ENCODE measurements at regions not wholly inside any gene's neighbourhood (a gene's known extent, or its start where the extent isn't known, plus 50 kb on each side); places are given as distances from the start of the nearest gene placed in this dataset.

GRCh38 chr13:73492811-73493210, 434.0 kb downstream of the KLF5 start:
- H3K9me3 ChIP-seq = no peaks in the 10 kb centered on the region
- DNase-seq (ENCODE audit: low spot score) = no peak
- no peaks in the 10 kb centered on the region for H3K27me3 ChIP-seq
- H3K4me3 ChIP-seq = no peak overlapping the region
- H3K27ac ChIP-seq = no peak overlapping the region
- no peaks in the 10 kb centered on the region for H3K36me3 ChIP-seq
- no peaks in the 10 kb centered on the region for H3K4me1 ChIP-seq
- TF ChIP-seq, protein P1, sequence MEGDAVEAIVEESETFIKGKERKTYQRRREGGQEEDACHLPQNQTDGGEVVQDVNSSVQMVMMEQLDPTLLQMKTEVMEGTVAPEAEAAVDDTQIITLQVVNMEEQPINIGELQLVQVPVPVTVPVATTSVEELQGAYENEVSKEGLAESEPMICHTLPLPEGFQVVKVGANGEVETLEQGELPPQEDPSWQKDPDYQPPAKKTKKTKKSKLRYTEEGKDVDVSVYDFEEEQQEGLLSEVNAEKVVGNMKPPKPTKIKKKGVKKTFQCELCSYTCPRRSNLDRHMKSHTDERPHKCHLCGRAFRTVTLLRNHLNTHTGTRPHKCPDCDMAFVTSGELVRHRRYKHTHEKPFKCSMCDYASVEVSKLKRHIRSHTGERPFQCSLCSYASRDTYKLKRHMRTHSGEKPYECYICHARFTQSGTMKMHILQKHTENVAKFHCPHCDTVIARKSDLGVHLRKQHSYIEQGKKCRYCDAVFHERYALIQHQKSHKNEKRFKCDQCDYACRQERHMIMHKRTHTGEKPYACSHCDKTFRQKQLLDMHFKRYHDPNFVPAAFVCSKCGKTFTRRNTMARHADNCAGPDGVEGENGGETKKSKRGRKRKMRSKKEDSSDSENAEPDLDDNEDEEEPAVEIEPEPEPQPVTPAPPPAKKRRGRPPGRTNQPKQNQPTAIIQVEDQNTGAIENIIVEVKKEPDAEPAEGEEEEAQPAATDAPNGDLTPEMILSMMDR (IDR thresholded peaks at IDR 0.05) = no peak

GRCh38 chr13:73482556-73482955, 423.8 kb downstream of the KLF5 start:
- no peak overlapping the region for H3K27ac ChIP-seq
- H3K4me1 ChIP-seq = no peaks in the 10 kb centered on the region
- H3K9me3 ChIP-seq = no peaks in the 10 kb centered on the region
- no peak overlapping the region for H3K4me3 ChIP-seq
- H3K27me3 ChIP-seq = no peaks in the 10 kb centered on the region
- no peak for DNase-seq (ENCODE audit: low spot score)
- TF ChIP-seq, protein P1 (IDR thresholded peaks at IDR 0.05) = no peak
- no peaks in the 10 kb centered on the region for H3K36me3 ChIP-seq

DNA sequence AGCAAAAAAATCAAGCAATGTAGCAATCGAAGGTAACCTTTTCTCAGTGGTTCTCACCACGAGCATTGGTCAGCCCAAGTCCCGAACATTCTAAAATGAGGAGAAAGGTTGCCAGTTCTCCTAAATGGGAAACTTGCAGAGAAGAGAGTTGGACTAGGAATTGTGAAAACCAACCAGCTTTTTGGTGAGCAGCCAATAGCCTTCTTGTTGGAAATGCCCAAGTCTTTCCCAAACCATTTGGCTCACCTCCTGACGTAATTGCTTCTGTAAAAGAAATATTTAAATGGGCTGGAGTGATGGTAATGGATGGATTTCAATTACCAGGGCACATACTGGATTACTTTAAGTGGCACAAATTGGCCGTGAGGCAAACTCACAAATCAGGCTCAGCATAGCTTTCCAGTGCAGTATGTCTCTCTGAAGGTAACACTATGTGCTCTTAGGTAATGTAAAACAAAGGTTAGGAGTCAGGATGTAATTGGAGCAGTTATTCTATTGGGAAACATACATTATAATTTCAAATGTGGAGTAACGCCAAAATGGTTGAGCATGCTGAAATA, 423.2 kb downstream of the KLF5 start:
- Histone ChIP-seq H3K27me3 (no peaks in the 10 kb centered on the region), H3K4me1 (no peaks in the 10 kb centered on the region), H3K27ac (no peak overlapping the region), H3K4me3 (no peak overlapping the region), H3K9me3 (no peaks in the 10 kb centered on the region), H3K36me3 (no peaks in the 10 kb centered on the region)
- no peak for DNase-seq (ENCODE audit: low spot score)
- TF ChIP-seq, protein P1 (IDR thresholded peaks at IDR 0.05) = no peak

GRCh38 chr13:73480779-73481559, 422.2 kb downstream of the KLF5 start:
- no peak for DNase-seq (ENCODE audit: low spot score)
- H3K9me3 ChIP-seq = no peaks in the 10 kb centered on the region
- TF ChIP-seq, protein P1 (IDR thresholded peaks at IDR 0.05) = no peak
- no peak overlapping the region for H3K27ac ChIP-seq
- no peaks in the 10 kb centered on the region for H3K27me3 ChIP-seq
- H3K4me1 ChIP-seq = no peaks in the 10 kb centered on the region
- H3K4me3 ChIP-seq = no peak overlapping the region
- H3K36me3 ChIP-seq = no peaks in the 10 kb centered on the region

DNA sequence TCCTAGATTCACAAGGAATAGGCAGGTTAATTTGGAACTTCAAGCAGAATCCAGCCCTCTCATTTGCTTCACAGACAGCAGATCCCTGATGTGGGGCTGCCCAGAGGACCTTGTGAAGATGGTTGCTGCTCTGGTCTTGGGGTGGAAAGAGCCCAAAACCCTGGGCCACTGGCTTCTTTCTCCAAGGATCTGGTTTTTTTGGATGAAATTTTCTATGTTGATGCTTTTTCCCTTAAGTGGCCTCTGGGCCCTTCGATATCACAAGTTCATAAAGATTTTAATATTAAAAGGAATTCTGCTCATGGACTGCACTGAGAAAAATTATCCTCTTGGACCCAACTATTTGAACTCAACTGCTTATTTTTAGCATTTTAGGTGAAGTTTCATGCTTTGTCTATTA, 421.1 kb downstream of the KLF5 start:
- no peak for DNase-seq (ENCODE audit: low spot score)

More for the DNA sequence above, 421.1 kb downstream of the KLF5 start:
- Histone ChIP-seq H3K27me3 (no peaks in the 10 kb centered on the region), H3K4me3 (no peak overlapping the region), H3K27ac (no peak overlapping the region), H3K9me3 (no peaks in the 10 kb centered on the region), H3K36me3 (no peaks in the 10 kb centered on the region), H3K4me1 (no peaks in the 10 kb centered on the region)
- TF ChIP-seq, protein P1 (IDR thresholded peaks at IDR 0.05) = no peak

All from right atrium auricular region (tissue), 2 donors.